T-helper 2 cell treated with Interferon-gamma antibody and Interleukin-4, amounts not matched to agents 100 ng/mL and 5 ng/mL, for 36 hours (primary cell): ENCODE measurements at regions not wholly inside any gene's neighbourhood (a gene's known extent, or its start where the extent isn't known, plus 50 kb on each side); places are given as distances from the start of the nearest gene placed in this dataset.

Source experiments
- intact Hi-C: fragments of 100-400 bp; cut with micrococcal nuclease; formaldehyde crosslinking; loops from one replicate; pipeline ENCODE4 v1.15.1; 2023

- intact Hi-C loops = no loop called here
These were observed 121.1 kb upstream of the PPARGC1A start for GRCh38 chr4:24010994-24011393.

GRCh38 chr4:24010573-24010972 is 120.7 kb upstream of the PPARGC1A start:
- intact Hi-C loops = no loop called here

- intact Hi-C loops = no loop called here
These were observed 118.0 kb upstream of the PPARGC1A start for GRCh38 chr4:24007860-24008261.

- intact Hi-C loops = no loop called here
These were observed 116.4 kb upstream of the PPARGC1A start for GRCh38 chr4:24006269-24006668.

DNA sequence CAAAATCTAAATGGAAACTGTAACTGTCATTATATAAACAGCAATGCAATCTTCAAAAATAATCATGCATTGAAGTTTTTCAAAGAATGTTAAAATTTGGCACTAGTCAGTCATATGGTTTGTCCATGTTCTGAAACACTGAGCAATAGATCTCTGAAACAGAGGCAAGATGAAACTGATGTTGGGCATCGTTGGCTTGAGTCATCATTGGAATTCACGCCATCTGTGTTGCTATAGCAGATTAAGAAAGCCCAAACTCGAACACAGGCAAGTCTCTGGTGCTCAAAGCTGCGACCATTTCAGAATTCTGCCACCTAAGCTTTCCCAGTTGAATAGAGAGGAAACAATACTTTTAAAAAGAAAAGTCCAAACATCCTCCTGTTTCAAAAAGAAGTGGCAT is 114.1 kb upstream of the PPARGC1A start:
- intact Hi-C loops = no loop called here

DNA sequence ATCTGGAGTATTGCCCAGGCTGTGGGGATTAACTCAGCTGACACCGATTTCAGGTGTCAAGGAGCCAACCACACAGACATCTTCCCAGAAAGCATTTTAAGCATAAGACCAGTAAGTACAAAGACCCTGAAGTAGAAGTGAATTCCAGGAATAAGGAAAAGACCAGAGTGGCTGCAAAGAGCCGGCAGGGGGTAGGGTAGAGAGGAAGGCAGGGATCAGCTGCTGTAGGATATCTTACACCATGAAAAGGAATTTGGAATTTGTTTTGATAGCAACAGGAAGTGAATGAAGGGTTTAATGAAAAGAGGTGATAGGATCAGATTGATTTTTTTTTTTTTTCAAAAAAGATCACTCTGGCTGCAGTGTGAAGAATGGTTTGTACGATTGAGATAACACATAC is 113.6 kb upstream of the PPARGC1A start:
- intact Hi-C loops = no loop called here

GRCh38 chr4:24002330-24002966 is 112.6 kb upstream of the PPARGC1A start:
- intact Hi-C loops = no loop called here

GRCh38 chr4:24001486-24002329 is 111.9 kb upstream of the PPARGC1A start:
- intact Hi-C loops = no loop called here

DNA sequence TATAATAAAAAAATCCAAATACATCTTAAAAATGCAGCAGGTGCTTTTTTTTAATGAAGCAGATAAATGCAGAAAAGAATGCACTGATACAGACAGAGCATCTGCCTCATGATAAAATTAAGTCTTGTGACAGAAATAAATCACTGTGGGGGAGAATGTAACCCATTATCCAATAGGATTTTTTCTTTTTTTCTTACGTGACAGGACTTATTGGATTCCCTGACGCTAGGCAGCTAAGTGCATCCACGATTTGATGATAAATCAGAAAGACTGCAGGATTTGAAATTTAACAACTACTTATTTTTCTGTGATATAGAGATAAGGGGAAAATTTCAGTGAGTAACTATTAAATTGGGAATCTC is 110.6 kb upstream of the PPARGC1A start:
- intact Hi-C loops = no loop called here

DNA sequence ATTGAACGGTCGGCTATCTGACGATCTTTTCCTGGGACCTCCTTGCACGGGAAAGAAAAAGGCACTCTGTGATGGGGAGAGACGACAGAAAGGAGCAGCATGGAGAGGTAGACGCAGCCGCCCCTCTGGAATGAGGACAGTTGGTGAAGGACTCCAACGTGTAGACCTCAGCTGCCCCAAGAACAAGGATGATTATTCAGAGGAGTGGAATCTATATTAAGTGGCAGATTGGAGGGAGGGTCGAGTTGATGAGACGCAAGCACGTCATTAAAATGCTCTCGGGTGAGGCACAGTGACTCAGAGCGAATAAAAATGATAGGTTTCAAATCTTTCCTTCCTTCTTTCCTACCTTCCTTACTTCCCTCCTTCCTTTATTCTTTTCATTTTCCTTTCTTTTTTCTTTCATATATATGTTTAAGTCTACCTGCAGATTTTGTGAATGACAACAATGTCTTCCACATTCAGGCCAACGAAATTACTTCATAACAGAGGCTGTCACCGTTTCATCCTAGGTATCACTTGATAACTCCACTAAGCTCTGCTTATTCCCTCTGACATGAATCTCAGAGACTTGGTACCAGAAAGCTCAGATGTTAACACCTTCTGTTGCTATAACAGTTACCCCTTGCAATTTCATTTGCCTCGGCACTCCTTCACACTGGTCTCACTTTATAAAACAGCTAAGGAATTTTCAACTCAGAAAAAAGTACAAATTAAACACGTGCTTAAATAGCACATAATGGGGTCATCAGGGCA is 110.0 kb upstream of the PPARGC1A start:
- intact Hi-C loops = no loop called here

GRCh38 chr4:23993373-23993772 is 103.5 kb upstream of the PPARGC1A start:
- intact Hi-C loops = no loop called here

GRCh38 chr4:23991444-23991843 is 101.6 kb upstream of the PPARGC1A start:
- intact Hi-C loops = no loop called here

GRCh38 chr4:23986270-23986669 is 96.4 kb upstream of the PPARGC1A start:
- intact Hi-C loops = no loop called here

- intact Hi-C loops = no loop called here
These were observed 91.5 kb upstream of the PPARGC1A start for GRCh38 chr4:23981328-23981727.

GRCh38 chr4:23979534-23979933 is 89.7 kb upstream of the PPARGC1A start:
- intact Hi-C loops = no loop called here

GRCh38 chr4:23978002-23978401 is 88.2 kb upstream of the PPARGC1A start:
- intact Hi-C loops = no loop called here

DNA sequence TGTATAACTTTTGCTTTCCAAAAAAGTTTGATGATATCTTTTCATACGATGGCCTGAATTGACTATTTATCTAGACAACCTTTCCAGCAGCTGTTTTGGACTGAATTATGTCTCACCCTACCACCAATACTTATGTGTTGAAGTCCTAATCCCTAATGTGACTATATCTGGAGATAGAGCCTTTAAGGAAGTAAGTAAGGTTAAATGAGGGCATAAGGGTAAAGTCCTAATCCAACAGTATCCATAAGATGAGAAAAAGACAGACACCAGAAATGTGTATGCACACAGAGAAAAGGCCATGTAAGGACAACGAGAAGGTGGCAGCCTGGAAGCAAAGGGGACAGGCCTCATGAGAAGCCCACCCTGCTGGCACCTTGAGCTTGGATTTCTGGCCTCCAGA is 86.6 kb upstream of the PPARGC1A start:
- intact Hi-C loops = no loop called here

GRCh38 chr4:23973308-23973855 is 83.5 kb upstream of the PPARGC1A start:
- intact Hi-C loops = no loop called here

- intact Hi-C loops = no loop called here
These were observed 83.0 kb upstream of the PPARGC1A start for GRCh38 chr4:23972805-23973204.

DNA sequence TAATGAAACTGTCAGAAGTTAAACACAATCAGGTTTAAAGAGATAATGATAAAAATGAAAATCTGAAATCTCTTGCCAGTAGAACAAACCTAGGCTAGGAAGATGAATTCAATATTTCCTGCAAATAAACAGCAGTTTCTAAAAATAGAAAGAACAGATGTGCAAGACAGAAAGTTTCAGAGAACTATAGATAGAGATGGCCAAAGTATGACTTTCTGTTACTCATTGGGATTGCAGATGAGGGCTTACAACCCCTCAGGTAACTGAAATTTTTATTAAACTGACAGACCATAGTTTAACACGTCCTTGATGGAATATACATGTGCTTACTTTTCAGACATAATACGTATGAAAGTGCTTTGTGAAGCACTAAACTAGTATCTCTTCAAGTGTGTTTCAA is 82.3 kb upstream of the PPARGC1A start:
- intact Hi-C loops = no loop called here

DNA sequence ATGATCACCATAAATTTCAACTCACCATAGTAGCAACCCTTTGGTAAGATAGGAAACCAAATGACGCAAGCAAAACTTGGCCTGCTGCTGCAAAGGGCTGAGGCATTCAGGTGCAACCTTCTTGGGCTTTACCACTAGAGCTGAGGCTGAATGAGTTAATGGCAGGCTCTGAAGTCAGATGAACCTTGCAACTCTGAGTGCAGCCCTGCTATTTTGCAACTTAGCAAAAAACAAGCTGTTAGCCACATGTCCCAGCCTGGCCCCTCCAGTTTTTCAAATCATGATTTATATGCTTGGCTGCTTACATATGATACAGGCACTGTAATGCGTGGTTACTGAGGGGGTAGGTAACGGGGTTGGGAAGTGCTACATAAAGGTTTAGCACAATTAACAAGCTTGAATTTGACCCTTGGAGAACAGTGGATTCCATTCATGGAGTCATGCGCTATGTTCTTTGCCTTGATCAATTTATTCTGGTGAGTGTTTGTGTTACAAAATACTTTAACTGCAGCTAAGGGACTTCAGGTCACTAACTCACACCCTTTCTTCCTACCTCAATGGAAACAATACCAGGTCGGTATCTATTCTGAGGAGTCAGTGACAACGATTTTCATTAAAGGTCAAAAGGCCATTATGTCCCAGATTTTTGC is 80.5 kb upstream of the PPARGC1A start:
- intact Hi-C loops = no loop called here
